ENCODE measurements at regions not wholly inside any gene's neighbourhood (a gene's known extent, or its start where the extent isn't known, plus 50 kb on each side); places are given as distances from the start of the nearest gene placed in this dataset.
A peak's percentile ranks its signal among the peaks of the same experiment; 100 is the strongest.

DNA sequence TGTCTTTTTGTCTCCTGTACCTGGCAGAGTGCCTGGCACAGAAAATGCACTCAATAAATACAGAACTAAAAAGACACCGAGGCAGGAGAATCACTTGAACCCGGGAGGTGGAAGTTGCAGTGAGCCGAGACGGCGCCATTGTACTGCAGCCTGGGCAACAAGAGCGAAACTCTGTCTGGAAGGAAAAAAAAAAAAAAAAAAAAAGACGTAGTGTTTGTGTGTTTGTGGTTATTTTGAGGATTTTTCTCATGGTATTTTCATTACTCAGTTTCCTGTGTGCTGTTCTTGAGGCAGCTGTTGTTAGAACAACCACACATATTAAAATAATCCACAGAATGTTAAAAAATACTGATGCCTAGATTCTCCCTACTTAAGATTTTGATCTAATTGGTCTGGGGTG, 519.2 kb upstream of the SPHKAP start:
- 80% methylated on average over 5 of the region's 7 CpGs for WGBS (ENCODE audit: insufficient coverage, low coverage, low lambda C conversion rate, missing lambda C conversion rate)
- DNase-seq (no peak), ATAC-seq (no peak)
- H3K4me1 ChIP-seq = no peaks in the 10 kb centered on the region
- no peaks in the 10 kb centered on the region for H3K36me3 ChIP-seq
- no peak overlapping the region for H3K27ac ChIP-seq
- intact Hi-C loops (cut with DNase I) = no loop called here
- TF ChIP-seq, protein P1, sequence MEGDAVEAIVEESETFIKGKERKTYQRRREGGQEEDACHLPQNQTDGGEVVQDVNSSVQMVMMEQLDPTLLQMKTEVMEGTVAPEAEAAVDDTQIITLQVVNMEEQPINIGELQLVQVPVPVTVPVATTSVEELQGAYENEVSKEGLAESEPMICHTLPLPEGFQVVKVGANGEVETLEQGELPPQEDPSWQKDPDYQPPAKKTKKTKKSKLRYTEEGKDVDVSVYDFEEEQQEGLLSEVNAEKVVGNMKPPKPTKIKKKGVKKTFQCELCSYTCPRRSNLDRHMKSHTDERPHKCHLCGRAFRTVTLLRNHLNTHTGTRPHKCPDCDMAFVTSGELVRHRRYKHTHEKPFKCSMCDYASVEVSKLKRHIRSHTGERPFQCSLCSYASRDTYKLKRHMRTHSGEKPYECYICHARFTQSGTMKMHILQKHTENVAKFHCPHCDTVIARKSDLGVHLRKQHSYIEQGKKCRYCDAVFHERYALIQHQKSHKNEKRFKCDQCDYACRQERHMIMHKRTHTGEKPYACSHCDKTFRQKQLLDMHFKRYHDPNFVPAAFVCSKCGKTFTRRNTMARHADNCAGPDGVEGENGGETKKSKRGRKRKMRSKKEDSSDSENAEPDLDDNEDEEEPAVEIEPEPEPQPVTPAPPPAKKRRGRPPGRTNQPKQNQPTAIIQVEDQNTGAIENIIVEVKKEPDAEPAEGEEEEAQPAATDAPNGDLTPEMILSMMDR (IDR thresholded peaks at IDR 0.05) = no peak
- no peak for TF ChIP-seq POLR2A (IDR thresholded peaks at IDR 0.05)
- no peaks in the 10 kb centered on the region for H3K27me3 ChIP-seq
- H3K9me3 ChIP-seq = no peaks in the 10 kb centered on the region
- H3K4me3 ChIP-seq = no peak overlapping the region

DNA sequence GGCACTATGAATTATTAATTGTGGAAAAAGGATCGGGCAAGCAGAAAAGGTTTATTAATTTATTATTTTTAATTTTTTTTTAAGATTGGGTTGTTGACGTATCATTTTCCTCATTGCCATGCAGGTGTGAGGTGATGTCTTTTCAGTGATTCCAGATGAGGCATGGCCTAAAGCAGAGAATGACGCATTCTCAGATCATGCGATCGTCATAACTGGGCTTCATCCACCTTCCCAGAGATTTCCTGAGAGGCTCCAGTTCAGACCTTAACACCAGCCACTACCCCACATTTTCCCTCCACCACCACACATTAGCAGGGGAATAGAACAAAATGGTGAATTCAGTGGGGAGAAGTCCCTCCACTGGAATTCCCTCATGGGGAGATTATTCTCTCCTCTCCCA, 518.4 kb upstream of the SPHKAP start:
- H3K36me3 ChIP-seq = no peaks in the 10 kb centered on the region
- H3K27ac ChIP-seq = no peak overlapping the region
- H3K9me3 ChIP-seq = no peaks in the 10 kb centered on the region
- no peak overlapping the region for H3K4me3 ChIP-seq
- intact Hi-C loops (cut with DNase I) = no loop called here
- TF ChIP-seq, protein P1 (IDR thresholded peaks at IDR 0.05) = no peak
- no peak for TF ChIP-seq POLR2A (IDR thresholded peaks at IDR 0.05)
- WGBS (ENCODE audit: insufficient coverage, low coverage, low lambda C conversion rate, missing lambda C conversion rate) = 75% methylated on average over 5 of the region's 5 CpGs
- no peaks in the 10 kb centered on the region for H3K4me1 ChIP-seq
- DNase-seq (no peak), ATAC-seq (no peak)
- no peaks in the 10 kb centered on the region for H3K27me3 ChIP-seq

DNA sequence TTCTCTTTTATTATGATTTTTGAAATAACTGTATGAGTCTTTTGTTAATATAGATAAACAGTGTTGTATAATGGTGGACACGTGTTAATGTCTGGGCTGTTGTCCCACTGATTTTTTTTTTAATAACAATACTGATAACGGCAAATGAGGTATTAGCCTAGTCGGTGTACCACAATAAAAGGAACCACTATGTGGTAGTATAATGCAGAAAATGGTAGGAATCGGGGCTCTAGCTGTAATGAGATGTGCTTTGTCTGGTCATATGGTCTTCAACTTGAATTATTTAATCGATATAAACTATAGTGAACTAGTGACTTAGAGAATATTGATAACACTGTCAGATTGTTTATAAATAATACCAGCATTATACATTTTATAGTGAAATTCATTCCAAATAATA, 517.9 kb upstream of the SPHKAP start:
- no peak for ATAC-seq
- WGBS (ENCODE audit: insufficient coverage, low coverage, low lambda C conversion rate, missing lambda C conversion rate) = 57% methylated on average over 5 of the region's 5 CpGs
- TF ChIP-seq, protein P1 (IDR thresholded peaks at IDR 0.05) = peak in 1 of 4 donors; percentile 21
- TF ChIP-seq POLR2A (IDR thresholded peaks at IDR 0.05) = no peak

DNA sequence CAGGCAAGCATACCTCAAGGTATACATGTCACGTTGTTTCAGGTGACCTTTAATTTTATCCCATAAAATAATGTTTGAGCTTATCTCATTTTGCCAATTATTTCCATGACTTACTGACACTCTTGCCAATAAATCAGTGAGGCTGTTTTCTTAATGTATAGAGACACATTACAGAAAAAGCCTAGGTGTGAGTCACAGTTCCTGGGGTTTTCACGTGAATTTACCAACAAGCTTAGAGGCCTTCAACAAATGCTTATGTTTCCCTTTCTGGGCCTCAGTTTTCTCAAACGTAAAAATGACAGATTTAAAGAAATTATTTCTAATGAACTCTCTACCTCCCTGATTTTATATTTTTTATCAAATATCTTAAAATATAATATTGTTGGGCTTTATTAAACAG, 517.5 kb upstream of the SPHKAP start:
- no peak for DNase-seq
- Histone ChIP-seq H3K4me3 (no peak overlapping the region), H3K27ac (no peak overlapping the region), H3K36me3 (no peaks in the 10 kb centered on the region), H3K27me3 (no peaks in the 10 kb centered on the region), H3K9me3 (no peaks in the 10 kb centered on the region), H3K4me1 (no peaks in the 10 kb centered on the region)
- no peak for ATAC-seq
- TF ChIP-seq, protein P1 (IDR thresholded peaks at IDR 0.05) = no peak
- no peak for TF ChIP-seq POLR2A (IDR thresholded peaks at IDR 0.05)
- 67% methylated on average over 3 of the region's 3 CpGs for whole genome bisulfite sequencing (ENCODE audit: insufficient coverage, low coverage, low lambda C conversion rate, missing lambda C conversion rate)
- intact Hi-C loops (cut with DNase I) = no loop called here

More for the DNA sequence above, 517.9 kb upstream of the SPHKAP start:
- H3K4me1 ChIP-seq = no peaks in the 10 kb centered on the region
- no peak overlapping the region for H3K4me3 ChIP-seq
- intact Hi-C loops (cut with DNase I) = no loop called here
- no peaks in the 10 kb centered on the region for H3K9me3 ChIP-seq
- H3K27ac ChIP-seq = no peak overlapping the region
- no peak for DNase-seq
- no peaks in the 10 kb centered on the region for H3K27me3 ChIP-seq
- no peaks in the 10 kb centered on the region for H3K36me3 ChIP-seq

DNA sequence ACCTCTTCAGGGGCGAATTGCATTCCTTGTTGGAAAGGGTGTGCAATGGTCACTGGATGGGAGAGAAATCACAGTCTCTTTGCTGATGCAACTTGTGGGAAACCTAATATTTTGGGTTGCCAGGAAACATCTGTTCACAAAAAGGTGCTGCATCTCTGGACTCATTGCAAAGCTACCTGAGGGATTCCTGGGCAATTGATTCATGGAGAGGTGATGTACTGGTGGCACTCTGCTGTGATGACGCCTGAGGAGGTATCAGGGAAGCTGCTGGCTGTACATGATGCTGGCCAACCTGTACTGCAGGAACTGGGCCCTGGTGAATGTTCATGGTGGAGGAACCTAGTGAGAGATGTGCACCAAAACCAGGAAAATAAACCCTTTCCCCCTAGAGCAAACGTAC, 516.0 kb upstream of the SPHKAP start:
- H3K9me3 ChIP-seq = no peaks in the 10 kb centered on the region
- no peaks in the 10 kb centered on the region for H3K36me3 ChIP-seq
- no peaks in the 10 kb centered on the region for H3K4me1 ChIP-seq
- DNase-seq (no peak), ATAC-seq (no peak)
- no peak overlapping the region for H3K27ac ChIP-seq
- no peaks in the 10 kb centered on the region for H3K27me3 ChIP-seq
- 83% methylated on average over 3 of the region's 3 CpGs for WGBS (ENCODE audit: insufficient coverage, low coverage, low lambda C conversion rate, missing lambda C conversion rate)
- H3K4me3 ChIP-seq = no peak overlapping the region
- no peak for TF ChIP-seq POLR2A (IDR thresholded peaks at IDR 0.05)
- TF ChIP-seq, protein P1 (IDR thresholded peaks at IDR 0.05) = no peak
- intact Hi-C loops (cut with DNase I) = no loop called here

Data from right lobe of liver (tissue), 6 donors.